PC-3 (cell line): ENCODE measurements at regions not wholly inside any gene's neighbourhood (a gene's known extent, or its start where the extent isn't known, plus 50 kb on each side); places are given as distances from the start of the nearest gene placed in this dataset.

ENCODE experiments used
- ATAC-seq: fragments of 200-7000 bp; cut with Tn5 transposase; 2 replicates; pipeline ENCODE4 v1.9.1; 2020; ENCODE audit warnings: mild to moderate bottlenecking, moderate library complexity
- BruUV-seq: library from RNA; stranded (reverse); fragments of 400-500 nt; replicated peaks from 2 replicates; lab custom pipeline; 2021; lab: Mats Ljungman, UMichigan
- CTCF ChIA-PET: fragments of 300-600 bp; sonication (Branson Sonifier 250); formaldehyde crosslinking; loops from one replicate; lab custom pipeline; 2022; ENCODE audit warnings: antibody characterized with exemption; lab: Charles Lee
- POLR2A ChIA-PET: fragments of 300-600 bp; sonication (Branson Sonifier 250); formaldehyde crosslinking; loops from one replicate; lab custom pipeline; 2022; ENCODE audit warnings: antibody characterized with exemption; ENCODE audit not compliant: unreplicated experiment; lab: Charles Lee
- DNase-seq: peaks from one replicate; pipeline ENCODE4 v3.0.0-alpha.2; 2015
- H2AFZ ChIP-seq: fragments of 300-600 bp; sonication (generic); 2 replicates; pipeline ENCODE4 v1.6.0; 2016; ENCODE audit warnings: antibody characterized with exemption, low read length
- H3F3A ChIP-seq: fragments of 300-600 bp; sonication (generic); one replicate; pipeline ENCODE4 v1.6.0; 2017; ENCODE audit warnings: antibody characterized with exemption, low read length, control low read depth, mild to moderate bottlenecking; ENCODE audit not compliant: unreplicated experiment
- H3K27ac ChIP-seq: fragments of 300-600 bp; sonication (generic); 2 replicates; pipeline ENCODE4 v1.5.1; 2016; ENCODE audit warnings: mild to moderate bottlenecking, low read length
- H3K27me3 ChIP-seq: fragments of 300-600 bp; sonication (generic); 2 replicates; pipeline ENCODE4 v1.6.1; 2016; ENCODE audit warnings: low read length, mixed read lengths
- H3K36me3 ChIP-seq: fragments of 300-600 bp; sonication (generic); 2 replicates; pipeline ENCODE4 v1.6.1; 2016; ENCODE audit warnings: low read depth, mixed run types, low read length, mixed read lengths
- H3K4me1 ChIP-seq: fragments of 300-600 bp; sonication (generic); 2 replicates; pipeline ENCODE4 v1.5.1; 2016; ENCODE audit warnings: low read length; ENCODE audit not compliant: insufficient read depth
- H3K4me2 ChIP-seq: fragments of 300-600 bp; sonication (generic); 2 replicates; pipeline ENCODE4 v1.6.0; 2016; ENCODE audit warnings: low read length
- H3K4me3 ChIP-seq: fragments of 300-600 bp; sonication (generic); 2 replicates; pipeline ENCODE4 v1.5.1; 2016; ENCODE audit warnings: mild to moderate bottlenecking, low read length, mixed read lengths
- H3K79me2 ChIP-seq: fragments of 300-600 bp; sonication (generic); 2 replicates; pipeline ENCODE4 v1.6.1; 2017; ENCODE audit warnings: low read length, mixed read lengths
- H3K9ac ChIP-seq: fragments of 300-600 bp; sonication (generic); 2 replicates; pipeline ENCODE4 v1.6.0; 2016; ENCODE audit warnings: mild to moderate bottlenecking, low read length
- H3K9me2 ChIP-seq: fragments of 300-600 bp; sonication (generic); replicated peaks from 2 replicates; pipeline ENCODE4 v1.6.1; 2016; ENCODE audit warnings: mixed run types, low read length, mixed read lengths
- H3K9me3 ChIP-seq: fragments of 300-600 bp; sonication (generic); 2 replicates; pipeline ENCODE4 v1.6.1; 2016; ENCODE audit warnings: low read length, mixed read lengths
- H4K20me1 ChIP-seq: fragments of 300-600 bp; sonication (generic); 2 replicates; pipeline ENCODE4 v1.6.1; 2016; ENCODE audit warnings: low read length, mixed read lengths
- CTCF ChIP-seq: fragments of 300-600 bp; sonication (generic); conservative IDR thresholded peaks from 2 replicates; pipeline ENCODE4 v1.5.1; 2017; ENCODE audit warnings: antibody characterized with exemption, low read depth, mild to moderate bottlenecking, low read length
- EZH2 ChIP-seq: fragments of 300-600 bp; sonication (generic); IDR thresholded peaks from one replicate; pipeline ENCODE4 v1.6.1; 2017; ENCODE audit warnings: antibody characterized with exemption, mild to moderate bottlenecking, low read length; ENCODE audit not compliant: unreplicated experiment
- EZH2phosphoT487 ChIP-seq: fragments of 300-600 bp; sonication (generic); IDR thresholded peaks from 2 replicates; pipeline ENCODE4 v1.6.1; 2018; ENCODE audit warnings: mild to moderate bottlenecking, antibody characterized with exemption, low read length, borderline replicate concordance
- intact Hi-C: fragments of 100-400 bp; cut with micrococcal nuclease; formaldehyde crosslinking; loops from 2 replicates; pipeline ENCODE4 v1.9.0; 2023

DNA sequence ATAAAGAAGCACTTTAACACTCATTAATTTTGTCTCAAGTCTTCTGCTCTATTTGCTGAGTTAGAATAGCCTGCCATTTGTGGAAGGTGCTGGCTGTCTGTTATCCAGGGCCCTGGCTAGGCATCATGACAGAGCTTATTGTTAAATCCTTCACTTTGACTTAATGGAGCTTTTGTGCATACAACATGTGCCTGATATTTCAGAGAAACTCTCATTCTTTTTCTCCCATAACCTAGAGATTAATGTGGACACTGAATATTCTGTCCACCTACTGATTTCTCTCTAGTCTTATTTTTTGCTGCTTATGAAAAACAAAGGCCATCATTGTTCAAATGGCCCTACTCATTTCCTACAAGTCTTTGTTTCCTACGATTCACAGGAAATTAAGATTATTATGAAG is 383.1 kb upstream of the HTR2A start:
- Histone ChIP-seq H3K4me2 (no peak overlapping the region), H2AFZ (no peak overlapping the region), H3K4me3 (no peak overlapping the region), H3K9me3 (no peaks in the 10 kb centered on the region), H4K20me1 (no peaks in the 10 kb centered on the region), H3K79me2 (no peaks in the 10 kb centered on the region), H3K9ac (no peak overlapping the region), H3K9me2 (no peaks in the 10 kb centered on the region), H3K27ac (no peak overlapping the region), H3K4me1 (peaks cover 9% of the 10 kb centered on the region; the same call in 1 of the 2 replicates), H3K36me3 (no peaks in the 10 kb centered on the region), H3K27me3 (no peaks in the 10 kb centered on the region), H3F3A (no peaks in the 10 kb centered on the region)
- ChIA-PET CTCF (no interaction called here), POLR2A (no interaction called here)
- no peak for TF ChIP-seq EZH2
- no TSS peak for BruUV-seq
- DNase-seq (no peak), ATAC-seq (no peak)
- intact Hi-C loops: loop anchor here (10.0 kb wide), 2 partner anchors 65 to 245 kb away; no protein-coding TSS in a partner anchor

GRCh38 chr13:47277774-47278173 is 380.9 kb upstream of the HTR2A start:
- POLR2A ChIA-PET: no interaction called here

DNA sequence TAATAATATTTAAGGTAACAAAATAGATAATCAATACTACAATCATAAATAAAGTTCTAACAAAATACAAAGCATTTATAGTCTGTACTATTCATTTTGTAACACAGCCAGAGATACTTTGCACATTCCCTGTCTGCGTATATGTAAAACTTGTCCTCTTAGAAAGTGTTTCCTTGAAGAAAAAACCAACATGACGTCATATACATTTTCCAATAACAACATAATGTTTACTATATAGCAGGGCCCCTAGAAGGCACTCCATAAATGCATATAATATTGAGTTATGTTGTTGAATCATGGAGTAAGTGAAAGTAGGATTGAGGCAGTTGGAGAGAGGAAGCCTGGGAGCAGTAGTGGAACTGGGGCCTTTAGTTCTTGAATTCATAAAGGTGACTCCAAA is 371.4 kb upstream of the HTR2A start:
- H3F3A ChIP-seq: no peaks in the 10 kb centered on the region

More at GRCh38 chr13:47277774-47278173, 380.9 kb upstream of the HTR2A start:
- Histone ChIP-seq H3K4me3 (no peak overlapping the region), H3K9me2 (no peaks in the 10 kb centered on the region), H3K27ac (no peak overlapping the region), H3K4me1 (peaks cover 9% of the 10 kb centered on the region; the same call in 1 of the 2 replicates), H3F3A (no peaks in the 10 kb centered on the region), H2AFZ (no peak overlapping the region), H4K20me1 (no peaks in the 10 kb centered on the region), H3K9me3 (no peaks in the 10 kb centered on the region), H3K27me3 (no peaks in the 10 kb centered on the region), H3K79me2 (no peaks in the 10 kb centered on the region), H3K36me3 (no peaks in the 10 kb centered on the region), H3K4me2 (no peak overlapping the region), H3K9ac (no peak overlapping the region)
- ATAC-seq: no peak
- CTCF ChIA-PET: no interaction called here
- no TSS peak for BruUV-seq
- TF ChIP-seq EZH2 (no peak), EZH2phosphoT487 (no peak), CTCF (no peak)
- no peak for DNase-seq
- intact Hi-C loops: no loop called here

DNA sequence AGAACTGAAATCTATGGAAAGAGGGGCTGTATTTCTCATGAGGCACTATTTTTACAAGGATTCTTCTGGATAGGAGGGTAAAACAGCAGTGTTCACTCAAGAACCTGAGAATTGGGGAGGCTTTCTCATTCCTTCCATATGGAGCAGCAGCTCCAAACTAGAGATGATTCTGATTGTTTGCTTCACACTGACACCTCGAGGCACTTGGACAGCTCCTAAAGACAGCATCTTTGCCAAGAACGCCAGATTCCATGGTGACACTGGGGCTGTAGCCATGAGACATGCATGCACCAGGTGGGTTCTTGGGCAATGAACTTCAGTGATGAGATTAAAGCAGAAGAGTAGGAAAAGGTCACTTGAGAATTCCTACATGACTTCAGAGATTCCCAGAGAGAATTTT is 361.5 kb upstream of the HTR2A start:
- POLR2A ChIA-PET: no interaction called here
- no TSS peak for BruUV-seq
- DNase-seq: no peak

More for the DNA sequence above, 371.4 kb upstream of the HTR2A start:
- TF ChIP-seq EZH2phosphoT487: no peak
- H3K4me1 ChIP-seq: no peaks in the 10 kb centered on the region
- H3K27me3 ChIP-seq: no peaks in the 10 kb centered on the region
- intact Hi-C loops: no loop called here
- no peak overlapping the region for H3K27ac ChIP-seq
- CTCF ChIA-PET: no interaction called here
- no peaks in the 10 kb centered on the region for H3K9me2 ChIP-seq
- H3K36me3 ChIP-seq: no peaks in the 10 kb centered on the region
- POLR2A ChIA-PET: no interaction called here
- no peaks in the 10 kb centered on the region for H4K20me1 ChIP-seq
- no peaks in the 10 kb centered on the region for H3K79me2 ChIP-seq
- no peaks in the 10 kb centered on the region for H3K9me3 ChIP-seq
- BruUV-seq: no TSS peak
- DNase-seq (no peak), ATAC-seq (no peak)
- H3K4me2 ChIP-seq: no peak overlapping the region
- no peak overlapping the region for H3K9ac ChIP-seq
- no peak overlapping the region for H2AFZ ChIP-seq
- no peak overlapping the region for H3K4me3 ChIP-seq

More for the DNA sequence above, 361.5 kb upstream of the HTR2A start:
- Histone ChIP-seq H3K27ac (no peak overlapping the region), H3K9me2 (no peaks in the 10 kb centered on the region), H3K79me2 (no peaks in the 10 kb centered on the region), H3K4me3 (no peak overlapping the region), H3K27me3 (no peaks in the 10 kb centered on the region), H2AFZ (no peak overlapping the region), H3K4me1 (peaks cover 15% of the 10 kb centered on the region), H3K9ac (no peak overlapping the region), H3K4me2 (no peak overlapping the region), H3K9me3 (no peaks in the 10 kb centered on the region), H4K20me1 (no peaks in the 10 kb centered on the region), H3K36me3 (no peaks in the 10 kb centered on the region), H3F3A (no peaks in the 10 kb centered on the region)
- ATAC-seq: no peak
- intact Hi-C loops: no loop called here
- TF ChIP-seq CTCF: no peak
- TF ChIP-seq EZH2phosphoT487: no peak
- no peak for TF ChIP-seq EZH2
- CTCF ChIA-PET: no interaction called here
